ENCODE measurements at regions not wholly inside any gene's neighbourhood (a gene's known extent, or its start where the extent isn't known, plus 50 kb on each side); places are given as distances from the start of the nearest gene placed in this dataset.

DNA sequence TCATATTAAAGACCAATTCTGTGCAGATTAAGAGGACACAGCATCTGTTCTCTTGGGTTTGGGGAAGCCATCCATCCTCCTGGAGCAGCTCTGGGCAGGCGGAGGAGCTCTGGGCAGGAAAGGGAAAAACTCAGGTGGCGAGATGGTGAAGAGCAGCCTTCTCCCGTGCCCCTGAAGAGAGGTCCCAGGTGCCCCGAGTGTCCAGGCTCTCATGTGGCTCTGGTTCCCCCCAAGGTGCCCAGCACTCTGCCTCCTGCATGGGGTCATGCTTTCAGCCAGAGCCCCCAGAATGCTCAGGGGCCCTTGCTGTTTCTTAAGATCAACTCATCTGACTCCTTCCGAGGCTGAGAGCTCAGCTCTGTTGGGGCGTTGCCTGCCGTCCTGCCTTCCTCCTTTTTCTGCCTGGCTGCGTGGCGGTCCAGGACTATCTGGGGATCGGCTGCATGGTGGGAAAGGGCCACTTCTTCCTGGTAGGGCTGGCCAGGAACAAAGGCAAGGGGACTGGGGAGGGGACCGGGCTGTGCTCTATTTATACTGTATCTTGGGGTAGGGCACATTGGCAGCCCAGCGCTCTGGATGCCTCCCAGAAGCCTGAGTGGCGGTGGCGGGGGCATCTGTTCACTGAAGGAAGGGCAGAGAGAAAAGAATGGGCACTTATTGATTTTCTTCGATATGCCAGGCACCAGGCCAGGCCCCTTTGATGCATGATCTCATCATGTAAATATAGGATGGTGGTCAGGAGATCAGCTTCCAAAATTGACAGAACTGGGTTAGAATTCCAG lies 103.2 kb upstream of the SDK2 start:
- no peak for TF ChIP-seq POLR2A (IDR thresholded peaks at IDR 0.05)
- TF ChIP-seq, protein P1, sequence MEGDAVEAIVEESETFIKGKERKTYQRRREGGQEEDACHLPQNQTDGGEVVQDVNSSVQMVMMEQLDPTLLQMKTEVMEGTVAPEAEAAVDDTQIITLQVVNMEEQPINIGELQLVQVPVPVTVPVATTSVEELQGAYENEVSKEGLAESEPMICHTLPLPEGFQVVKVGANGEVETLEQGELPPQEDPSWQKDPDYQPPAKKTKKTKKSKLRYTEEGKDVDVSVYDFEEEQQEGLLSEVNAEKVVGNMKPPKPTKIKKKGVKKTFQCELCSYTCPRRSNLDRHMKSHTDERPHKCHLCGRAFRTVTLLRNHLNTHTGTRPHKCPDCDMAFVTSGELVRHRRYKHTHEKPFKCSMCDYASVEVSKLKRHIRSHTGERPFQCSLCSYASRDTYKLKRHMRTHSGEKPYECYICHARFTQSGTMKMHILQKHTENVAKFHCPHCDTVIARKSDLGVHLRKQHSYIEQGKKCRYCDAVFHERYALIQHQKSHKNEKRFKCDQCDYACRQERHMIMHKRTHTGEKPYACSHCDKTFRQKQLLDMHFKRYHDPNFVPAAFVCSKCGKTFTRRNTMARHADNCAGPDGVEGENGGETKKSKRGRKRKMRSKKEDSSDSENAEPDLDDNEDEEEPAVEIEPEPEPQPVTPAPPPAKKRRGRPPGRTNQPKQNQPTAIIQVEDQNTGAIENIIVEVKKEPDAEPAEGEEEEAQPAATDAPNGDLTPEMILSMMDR (IDR thresholded peaks at IDR 0.05) = no peak

Measured in breast epithelium (tissue), 3 donors.